Neural progenitor cell (in vitro differentiated cells): ENCODE measurements at regions not wholly inside any gene's neighbourhood (a gene's known extent, or its start where the extent isn't known, plus 50 kb on each side); places are given as distances from the start of the nearest gene placed in this dataset.
"Not testable (repeated sequence)": the region's sequence is repeated elsewhere in the genome, so short reads cannot be mapped to it uniquely, and the experiment has no call there.

Source experiments
- CTCF ChIP-seq: fragments of 200-600 bp; sonication (generic); IDR thresholded peaks from 2 replicates; pipeline ENCODE4 v1.5.1; 2017; ENCODE audit warnings: antibody characterized with exemption, mild to moderate bottlenecking
- EZH2 ChIP-seq: fragments of 200-600 bp; sonication (generic); IDR thresholded peaks from 2 replicates; pipeline ENCODE4 v1.6.1; 2017; ENCODE audit warnings: antibody characterized with exemption, mild to moderate bottlenecking, moderate library complexity

- TF ChIP-seq CTCF, EZH2: not testable (repeated sequence)
Observed at GRCh38 chr9:84535973-84536372, 133.6 kb upstream of the NTRK2 start.
